ENCODE measurements at regions not wholly inside any gene's neighbourhood (a gene's known extent, or its start where the extent isn't known, plus 50 kb on each side); places are given as distances from the start of the nearest gene placed in this dataset.

DNA sequence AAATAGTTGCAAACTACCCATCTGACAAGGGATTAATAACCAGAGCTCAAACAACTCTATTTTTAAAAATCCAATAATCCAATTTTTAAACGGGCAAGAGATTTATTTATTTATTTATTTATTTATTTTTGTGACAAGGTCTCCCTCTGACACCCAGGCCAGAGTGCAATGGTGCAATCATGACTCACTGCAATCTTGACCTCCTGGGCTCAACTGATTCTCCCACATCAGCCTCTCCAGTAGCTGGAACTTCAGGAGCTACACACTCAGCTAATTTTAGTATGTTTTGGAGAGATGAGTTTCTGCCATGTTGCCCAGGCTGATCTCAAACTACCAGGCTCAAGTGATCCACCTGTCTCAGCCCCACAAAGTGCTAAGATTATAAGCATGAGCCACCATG, 267.2 kb upstream of the BLID start:
- TF ChIP-seq CEBPB (IDR thresholded peaks at IDR 0.05) (no peak), TEAD4 (IDR thresholded peaks at IDR 0.05) (no peak), RAD21 (IDR thresholded peaks at IDR 0.05; ENCODE audit: low read depth) (no peak), EGR1 (IDR thresholded peaks at IDR 0.05) (no peak), TCF12 (IDR thresholded peaks at IDR 0.05; ENCODE audit: low read depth) (no peak), EP300 (IDR thresholded peaks at IDR 0.05; ENCODE audit: borderline replicate concordance) (no peak), CREB1 (IDR thresholded peaks at IDR 0.05; ENCODE audit: low read depth) (no peak), TAF1 (IDR thresholded peaks at IDR 0.05; ENCODE audit: low read depth) (no peak), FOXM1 (IDR thresholded peaks at IDR 0.05; ENCODE audit: borderline replicate concordance, low read depth) (no peak), ZBTB7A (IDR thresholded peaks at IDR 0.05; ENCODE audit: low read depth) (no peak), NFIC (IDR thresholded peaks at IDR 0.05) (no peak), MAX (IDR thresholded peaks at IDR 0.05) (no peak)
- TF ChIP-seq, protein P1, sequence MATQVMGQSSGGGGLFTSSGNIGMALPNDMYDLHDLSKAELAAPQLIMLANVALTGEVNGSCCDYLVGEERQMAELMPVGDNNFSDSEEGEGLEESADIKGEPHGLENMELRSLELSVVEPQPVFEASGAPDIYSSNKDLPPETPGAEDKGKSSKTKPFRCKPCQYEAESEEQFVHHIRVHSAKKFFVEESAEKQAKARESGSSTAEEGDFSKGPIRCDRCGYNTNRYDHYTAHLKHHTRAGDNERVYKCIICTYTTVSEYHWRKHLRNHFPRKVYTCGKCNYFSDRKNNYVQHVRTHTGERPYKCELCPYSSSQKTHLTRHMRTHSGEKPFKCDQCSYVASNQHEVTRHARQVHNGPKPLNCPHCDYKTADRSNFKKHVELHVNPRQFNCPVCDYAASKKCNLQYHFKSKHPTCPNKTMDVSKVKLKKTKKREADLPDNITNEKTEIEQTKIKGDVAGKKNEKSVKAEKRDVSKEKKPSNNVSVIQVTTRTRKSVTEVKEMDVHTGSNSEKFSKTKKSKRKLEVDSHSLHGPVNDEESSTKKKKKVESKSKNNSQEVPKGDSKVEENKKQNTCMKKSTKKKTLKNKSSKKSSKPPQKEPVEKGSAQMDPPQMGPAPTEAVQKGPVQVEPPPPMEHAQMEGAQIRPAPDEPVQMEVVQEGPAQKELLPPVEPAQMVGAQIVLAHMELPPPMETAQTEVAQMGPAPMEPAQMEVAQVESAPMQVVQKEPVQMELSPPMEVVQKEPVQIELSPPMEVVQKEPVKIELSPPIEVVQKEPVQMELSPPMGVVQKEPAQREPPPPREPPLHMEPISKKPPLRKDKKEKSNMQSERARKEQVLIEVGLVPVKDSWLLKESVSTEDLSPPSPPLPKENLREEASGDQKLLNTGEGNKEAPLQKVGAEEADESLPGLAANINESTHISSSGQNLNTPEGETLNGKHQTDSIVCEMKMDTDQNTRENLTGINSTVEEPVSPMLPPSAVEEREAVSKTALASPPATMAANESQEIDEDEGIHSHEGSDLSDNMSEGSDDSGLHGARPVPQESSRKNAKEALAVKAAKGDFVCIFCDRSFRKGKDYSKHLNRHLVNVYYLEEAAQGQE (IDR thresholded peaks at IDR 0.05; ENCODE audit: low read depth): no peak
- TF ChIP-seq, protein P2, sequence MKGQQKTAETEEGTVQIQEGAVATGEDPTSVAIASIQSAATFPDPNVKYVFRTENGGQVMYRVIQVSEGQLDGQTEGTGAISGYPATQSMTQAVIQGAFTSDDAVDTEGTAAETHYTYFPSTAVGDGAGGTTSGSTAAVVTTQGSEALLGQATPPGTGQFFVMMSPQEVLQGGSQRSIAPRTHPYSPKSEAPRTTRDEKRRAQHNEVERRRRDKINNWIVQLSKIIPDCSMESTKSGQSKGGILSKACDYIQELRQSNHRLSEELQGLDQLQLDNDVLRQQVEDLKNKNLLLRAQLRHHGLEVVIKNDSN (IDR thresholded peaks at IDR 0.05): no peak
